Esophagus muscularis mucosa (tissue), 4 donors: ENCODE measurements at regions not wholly inside any gene's neighbourhood (a gene's known extent, or its start where the extent isn't known, plus 50 kb on each side); places are given as distances from the start of the nearest gene placed in this dataset.

Experiments used
- DNase-seq: peaks from one replicate; pipeline ENCODE4 v3.0.0-alpha.2; 2017; ENCODE audit errors: extremely low spot score
- H3K27ac ChIP-seq, 4 donors: fragments of 200-600 bp; sonication (generic); replicated peaks in 1 of 4; 1 replicate in 3 of 4; 2 replicates in 1 of 4; pipeline ENCODE4 v1.5.1; 2016 to 2019; ENCODE audit warnings: mild to moderate bottlenecking in 1 of 4
- H3K27me3 ChIP-seq, 4 donors: fragments of 200-600 bp; sonication (generic); one replicate each; pipeline versions ENCODE4 v1.5.1 to v1.6.0; 2016 to 2019
- H3K36me3 ChIP-seq, 4 donors: fragments of 200-600 bp; sonication (generic); one replicate each; pipeline ENCODE4 v1.5.1; 2016 to 2019
- H3K4me1 ChIP-seq, 4 donors: fragments of 200-600 bp; sonication (generic); one replicate each; pipeline ENCODE4 v1.5.1; 2016 to 2019
- H3K4me3 ChIP-seq, 4 donors: fragments of 200-600 bp; sonication (generic); 1 replicate in 2 of 4; 2 replicates in 2 of 4; pipeline ENCODE4 v1.5.1; 2016 to 2019; ENCODE audit warnings: mild to moderate bottlenecking in 4 of 4, moderate library complexity in 1 of 4
- H3K9me3 ChIP-seq, 4 donors: fragments of 200-600 bp; sonication (generic); 1 replicate in 3 of 4; 2 replicates in 1 of 4; pipeline ENCODE4 v1.5.1; 2016 to 2019
- EP300 ChIP-seq: sonication (generic); formaldehyde crosslinking; IDR thresholded peaks from one replicate; pipeline ENCODE4 v1.6.1; 2017; ENCODE audit warnings: antibody characterized with exemption
- POLR2A ChIP-seq: fragments of 450-650 bp; IDR thresholded peaks from one replicate; pipeline ENCODE4 v1.6.1; 2017; ENCODE audit warnings: antibody characterized with exemption, moderate library complexity, mild to moderate bottlenecking, low read depth
- POLR2AphosphoS5 ChIP-seq, 2 donors: sonication (generic); formaldehyde crosslinking; IDR thresholded peaks; one replicate each; pipeline ENCODE4 v1.6.1; 2017; ENCODE audit warnings: antibody characterized with exemption in 2 of 2
- WGBS: methylation state at CpG from one replicate; pipeline ENCODE4 v1.1.5; 2018; 5-methylcytosine and 5-hydroxymethylcytosine counted together
- intact Hi-C: fragments of 100-400 bp; cut with DNase I; formaldehyde crosslinking; loops from one replicate; pipeline ENCODE4 v1.15.1; 2023
- TF ChIP-seq, protein P1 (sequence below), 3 experiments: fragments of 200-600 bp in 2 of 3; fragments of 450-650 bp in 1 of 3; sonication (generic) in 2 of 3; IDR thresholded peaks; one replicate each; pipeline ENCODE4 v1.5.1; 2017 to 2019; ENCODE audit warnings: antibody characterized with exemption in 3 of 3, mild to moderate bottlenecking in 2 of 3, moderate library complexity in 1 of 3

DNA sequence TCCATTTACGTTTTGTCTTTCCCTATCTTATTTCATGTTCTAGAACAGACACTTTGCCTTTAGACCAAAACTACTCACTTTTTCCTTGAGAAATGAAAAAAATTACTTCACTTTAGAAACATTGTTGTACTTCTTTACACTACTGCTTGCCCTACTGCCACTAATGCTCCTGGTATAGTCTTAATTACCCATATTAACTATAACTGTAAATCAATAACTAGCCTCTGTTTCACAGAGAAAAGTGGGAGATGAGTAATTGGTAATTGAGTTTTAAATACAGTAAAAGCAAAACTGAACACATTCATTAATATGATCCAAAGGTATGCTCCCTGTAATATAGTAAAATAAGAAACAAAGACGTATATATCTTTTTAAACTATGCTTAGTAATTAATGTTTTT lies 111.1 kb upstream of the JADE1 start:
- TF ChIP-seq EP300, result no peak
- TF ChIP-seq POLR2A, result no peak
- TF ChIP-seq, protein P1, sequence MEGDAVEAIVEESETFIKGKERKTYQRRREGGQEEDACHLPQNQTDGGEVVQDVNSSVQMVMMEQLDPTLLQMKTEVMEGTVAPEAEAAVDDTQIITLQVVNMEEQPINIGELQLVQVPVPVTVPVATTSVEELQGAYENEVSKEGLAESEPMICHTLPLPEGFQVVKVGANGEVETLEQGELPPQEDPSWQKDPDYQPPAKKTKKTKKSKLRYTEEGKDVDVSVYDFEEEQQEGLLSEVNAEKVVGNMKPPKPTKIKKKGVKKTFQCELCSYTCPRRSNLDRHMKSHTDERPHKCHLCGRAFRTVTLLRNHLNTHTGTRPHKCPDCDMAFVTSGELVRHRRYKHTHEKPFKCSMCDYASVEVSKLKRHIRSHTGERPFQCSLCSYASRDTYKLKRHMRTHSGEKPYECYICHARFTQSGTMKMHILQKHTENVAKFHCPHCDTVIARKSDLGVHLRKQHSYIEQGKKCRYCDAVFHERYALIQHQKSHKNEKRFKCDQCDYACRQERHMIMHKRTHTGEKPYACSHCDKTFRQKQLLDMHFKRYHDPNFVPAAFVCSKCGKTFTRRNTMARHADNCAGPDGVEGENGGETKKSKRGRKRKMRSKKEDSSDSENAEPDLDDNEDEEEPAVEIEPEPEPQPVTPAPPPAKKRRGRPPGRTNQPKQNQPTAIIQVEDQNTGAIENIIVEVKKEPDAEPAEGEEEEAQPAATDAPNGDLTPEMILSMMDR (IDR thresholded peaks at IDR 0.05), result no peak
- TF ChIP-seq POLR2AphosphoS5 (IDR thresholded peaks at IDR 0.05), result no peak
- peaks cover 0 to 4% (median 0%) of the 10 kb centered on the region in 4 donors for H3K9me3 ChIP-seq

DNA sequence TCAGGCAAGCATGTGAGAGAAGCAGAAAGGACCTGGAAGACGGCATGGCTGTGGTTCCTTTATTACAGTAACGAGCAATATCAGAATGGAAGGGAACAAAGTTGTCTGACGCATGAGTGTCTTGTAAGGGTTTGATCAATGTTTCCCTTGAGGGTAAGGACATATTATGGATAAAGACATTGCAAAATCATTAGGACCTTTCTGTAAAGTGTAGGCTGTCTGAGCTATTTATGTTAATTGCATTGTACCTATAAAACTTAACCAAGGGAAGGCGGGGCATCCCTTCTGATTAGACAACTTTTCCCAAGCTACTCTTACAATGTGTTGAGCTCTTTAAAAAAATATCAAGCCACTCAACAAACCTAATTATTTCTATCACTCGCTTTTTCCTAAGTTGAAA lies 112.2 kb upstream of the JADE1 start:
- DNase-seq, result no peak
- intact Hi-C loops, result no loop called here
- WGBS, result 94% methylated on average over 5 of the region's 5 CpGs
- Histone ChIP-seq H3K4me3 (no peak overlapping the region), H3K27me3 (no peaks in the 10 kb centered on the region), H3K36me3 (no peaks in the 10 kb centered on the region), H3K27ac (no peak overlapping the region), H3K9me3 (peaks cover 0 to 4% (median 0%) of the 10 kb centered on the region in 4 donors), H3K4me1 (no peaks in the 10 kb centered on the region)
- TF ChIP-seq POLR2A, result no peak
- no peak for TF ChIP-seq POLR2AphosphoS5 (IDR thresholded peaks at IDR 0.05)
- TF ChIP-seq EP300, result no peak
- TF ChIP-seq, protein P1 (IDR thresholded peaks at IDR 0.05), result no peak

More for the DNA sequence above, 111.1 kb upstream of the JADE1 start:
- intact Hi-C loops, result no loop called here
- no peak for DNase-seq
- WGBS, result 67% methylated on average over 2 of the region's 2 CpGs
- H3K27me3 ChIP-seq, result no peaks in the 10 kb centered on the region
- no peaks in the 10 kb centered on the region for H3K36me3 ChIP-seq
- no peak overlapping the region for H3K27ac ChIP-seq
- H3K4me3 ChIP-seq, result no peak overlapping the region
- H3K4me1 ChIP-seq, result no peaks in the 10 kb centered on the region

DNA sequence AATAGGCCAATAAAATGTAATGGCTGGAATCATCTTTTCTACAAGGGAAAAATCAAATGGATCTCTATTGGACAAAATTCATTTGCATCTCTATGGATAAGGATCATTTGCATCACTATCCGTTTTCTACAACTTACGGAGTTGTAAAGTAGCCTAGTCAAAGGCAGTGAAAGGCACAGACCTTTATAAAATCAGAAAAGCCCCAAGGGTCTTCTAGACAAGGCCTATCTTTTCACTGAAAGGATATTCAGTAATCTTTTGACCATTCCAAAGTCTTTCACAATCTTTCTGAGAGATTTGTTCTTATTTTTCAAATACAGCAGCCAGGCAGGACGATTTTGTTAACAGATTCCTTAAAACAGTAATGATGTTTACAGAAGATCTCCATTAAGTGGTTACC lies 119.5 kb upstream of the JADE1 start:
- Histone ChIP-seq H3K36me3 (no peaks in the 10 kb centered on the region), H3K27ac (no peak overlapping the region), H3K9me3 (peaks cover 0 to 4% (median 0%) of the 10 kb centered on the region in 4 donors), H3K4me1 (no peaks in the 10 kb centered on the region), H3K27me3 (no peaks in the 10 kb centered on the region), H3K4me3 (no peak overlapping the region)
- intact Hi-C loops, result no loop called here
- DNase-seq, result no peak
- TF ChIP-seq, protein P1 (IDR thresholded peaks at IDR 0.05), result no peak
- TF ChIP-seq POLR2AphosphoS5 (IDR thresholded peaks at IDR 0.05) (no peak), EP300 (no peak), POLR2A (no peak)
- 83% methylated on average over 3 of the region's 3 CpGs for WGBS

DNA sequence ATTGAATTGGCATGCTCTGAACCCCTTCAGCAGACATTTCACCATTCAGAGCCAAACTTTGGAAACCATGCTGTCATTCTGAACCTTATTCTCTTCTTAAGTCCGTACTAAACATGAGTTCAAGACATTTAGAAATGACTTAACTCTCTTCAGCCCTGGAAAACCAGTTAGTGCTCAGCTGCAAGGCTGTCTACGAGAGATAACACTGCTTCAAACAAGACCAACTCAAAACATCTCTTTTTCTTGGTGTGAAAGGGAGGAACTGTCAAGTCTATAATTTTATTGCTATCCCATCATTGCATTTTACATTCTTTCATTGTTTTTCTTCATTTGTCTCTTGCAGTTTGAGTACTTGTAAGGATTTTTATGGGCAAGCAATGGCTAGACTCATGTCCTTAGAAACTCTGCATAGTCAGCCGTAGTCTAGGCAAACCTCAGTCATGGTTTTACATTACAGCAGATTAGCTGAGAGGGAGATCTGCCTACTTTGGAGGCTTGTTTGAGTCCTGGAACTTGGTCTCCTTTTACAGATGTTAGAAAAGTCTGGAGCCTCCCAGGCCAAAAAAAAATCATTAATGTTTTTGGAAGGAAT lies 120.6 kb upstream of the JADE1 start:
- Histone ChIP-seq H3K27ac (no peak overlapping the region), H3K36me3 (no peaks in the 10 kb centered on the region), H3K4me1 (no peaks in the 10 kb centered on the region), H3K27me3 (no peaks in the 10 kb centered on the region), H3K4me3 (no peak overlapping the region), H3K9me3 (peaks cover 0 to 1% (median 0%) of the 10 kb centered on the region in 4 donors)
- TF ChIP-seq, protein P1 (IDR thresholded peaks at IDR 0.05), result no peak
- TF ChIP-seq POLR2AphosphoS5 (IDR thresholded peaks at IDR 0.05), result no peak
- no peak for TF ChIP-seq POLR2A
- no peak for TF ChIP-seq EP300
- no peak for DNase-seq
- WGBS, result 82% methylated on average over 3 of the region's 3 CpGs
- intact Hi-C loops, result no loop called here
